ENCODE measurements at regions not wholly inside any gene's neighbourhood (a gene's known extent, or its start where the extent isn't known, plus 50 kb on each side); places are given as distances from the start of the nearest gene placed in this dataset.
A peak's percentile ranks its signal among the peaks of the same experiment; 100 is the strongest.

DNA sequence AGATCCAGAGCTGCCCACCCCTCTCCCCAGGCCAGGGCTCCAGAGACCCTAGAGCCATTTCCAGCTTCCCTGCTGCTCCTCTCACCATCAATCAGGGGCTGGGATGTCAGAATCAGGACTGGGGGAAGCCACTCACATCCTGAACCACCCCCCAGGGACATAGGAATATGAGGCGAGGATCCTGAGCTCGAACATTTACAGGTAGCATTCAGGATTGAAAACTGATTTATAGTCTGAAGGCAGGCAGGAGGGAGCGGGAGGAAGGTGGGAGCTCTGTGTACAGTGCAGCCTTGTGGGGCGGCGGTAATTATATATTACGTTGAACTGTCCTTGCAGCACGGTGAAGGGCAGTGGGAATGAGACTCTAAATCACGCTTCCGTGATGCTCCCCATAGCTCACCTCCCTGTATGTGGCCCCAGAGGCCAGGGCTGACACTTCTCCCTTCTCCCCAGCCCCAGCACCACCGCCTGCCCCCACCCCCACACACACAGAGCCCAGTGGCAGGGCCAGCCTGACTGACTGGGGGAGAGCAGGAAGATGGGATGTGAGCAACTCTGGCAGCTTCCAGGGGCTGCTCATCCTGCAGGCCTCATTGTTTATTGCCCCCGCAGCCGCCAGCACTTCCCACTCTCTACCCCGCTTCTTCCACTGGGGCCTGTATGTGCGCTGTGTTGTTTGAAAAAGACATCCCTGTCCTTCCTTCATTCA is 76.0 kb upstream of the HSPA9 start:
- DNase-seq (ENCODE audit: low spot score), result no peak
- intact Hi-C loops (cut with DNase I), result no loop called here

DNA sequence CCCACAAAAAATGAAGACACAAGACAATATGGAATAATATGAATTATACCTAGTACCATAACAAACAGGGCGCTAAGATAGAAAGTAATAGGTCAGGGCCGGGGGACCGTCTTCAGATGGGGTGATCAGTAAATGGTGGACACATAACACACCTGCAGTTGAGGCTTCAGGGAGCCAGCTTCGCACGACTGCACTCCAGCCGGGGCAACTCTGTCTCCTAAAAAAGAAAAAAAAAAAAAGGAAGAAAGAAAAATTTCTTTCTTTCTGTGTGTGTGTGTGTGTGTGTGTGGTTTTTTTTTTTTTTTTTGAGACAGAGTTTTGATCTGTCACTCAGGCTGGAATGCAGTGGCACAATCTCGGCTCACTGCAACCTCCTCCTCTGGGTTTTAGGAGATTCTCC is 75.0 kb upstream of the HSPA9 start:
- DNase-seq (ENCODE audit: low spot score), result no peak
- intact Hi-C loops (cut with DNase I), result no loop called here

DNA sequence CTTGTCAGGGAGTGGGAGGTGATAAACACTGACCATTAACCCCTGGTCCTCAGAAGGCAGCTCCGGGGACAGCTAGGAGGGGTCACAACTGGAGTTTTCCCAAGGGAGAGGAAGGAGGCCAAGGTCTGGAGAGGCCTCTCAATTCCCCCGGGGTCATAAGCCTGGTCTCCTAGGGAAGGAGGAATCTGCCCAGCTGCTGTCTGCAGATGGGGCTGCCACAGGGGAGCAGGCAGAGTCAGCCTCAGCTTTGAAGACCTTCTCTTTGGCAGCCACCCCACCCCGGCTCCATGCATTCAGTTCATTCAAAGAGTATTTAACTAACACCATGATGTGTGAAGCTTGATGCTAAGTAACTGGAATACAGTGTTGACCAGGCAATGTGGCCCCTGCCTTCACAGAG is 74.6 kb upstream of the HSPA9 start:
- intact Hi-C loops (cut with DNase I), result loop anchor here (5.0 kb wide), 1 partner anchor 283 kb away; no protein-coding TSS in a partner anchor
- DNase-seq (ENCODE audit: low spot score), result no peak

DNA sequence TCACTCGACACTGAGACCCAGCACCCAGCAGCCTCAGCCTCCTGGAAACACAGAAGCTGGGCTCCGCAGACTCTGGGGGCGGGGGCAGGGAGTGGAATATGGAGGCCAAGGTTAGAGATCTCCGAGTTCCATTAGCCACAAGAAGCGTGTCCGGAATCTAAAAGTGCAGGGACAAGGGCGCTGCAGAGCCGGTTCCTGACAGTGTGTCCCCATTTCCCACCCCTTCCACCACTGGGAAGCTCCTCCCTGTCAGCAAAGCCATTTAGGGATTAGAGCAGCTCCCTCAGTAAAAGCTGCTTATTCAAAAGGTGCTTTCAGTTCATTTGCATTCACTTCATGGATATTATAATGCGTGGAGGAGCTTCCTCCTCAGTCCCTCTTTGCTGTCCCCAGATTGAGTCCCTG is 74.1 kb upstream of the HSPA9 start:
- intact Hi-C loops (cut with DNase I), result loop anchor here (5.0 kb wide), 1 partner anchor 283 kb away; no protein-coding TSS in a partner anchor
- peak; percentile 53 for DNase-seq (ENCODE audit: low spot score)

DNA sequence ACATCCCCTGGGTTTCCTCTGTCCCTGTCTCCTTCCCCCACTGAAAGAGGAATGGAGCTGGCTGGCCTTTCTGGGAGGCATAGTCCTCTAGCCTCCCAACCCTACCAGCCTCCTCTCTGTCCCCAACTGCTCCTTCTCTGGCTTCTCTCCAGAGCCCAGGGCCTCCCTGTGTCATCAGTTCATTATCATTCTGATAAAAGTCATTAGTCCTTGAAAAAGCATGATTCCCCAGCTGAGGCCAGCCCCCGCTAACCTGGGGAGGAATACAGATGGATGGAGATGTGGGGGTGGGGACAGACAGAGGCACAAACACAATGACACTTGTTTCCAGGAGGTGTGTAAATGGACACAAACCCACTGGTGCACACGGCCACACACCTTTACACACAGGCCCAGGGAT is 73.6 kb upstream of the HSPA9 start:
- intact Hi-C loops (cut with DNase I), result loop anchor here (5.0 kb wide), 1 partner anchor 283 kb away; no protein-coding TSS in a partner anchor
- DNase-seq (ENCODE audit: low spot score), result peak; percentile 53

DNA sequence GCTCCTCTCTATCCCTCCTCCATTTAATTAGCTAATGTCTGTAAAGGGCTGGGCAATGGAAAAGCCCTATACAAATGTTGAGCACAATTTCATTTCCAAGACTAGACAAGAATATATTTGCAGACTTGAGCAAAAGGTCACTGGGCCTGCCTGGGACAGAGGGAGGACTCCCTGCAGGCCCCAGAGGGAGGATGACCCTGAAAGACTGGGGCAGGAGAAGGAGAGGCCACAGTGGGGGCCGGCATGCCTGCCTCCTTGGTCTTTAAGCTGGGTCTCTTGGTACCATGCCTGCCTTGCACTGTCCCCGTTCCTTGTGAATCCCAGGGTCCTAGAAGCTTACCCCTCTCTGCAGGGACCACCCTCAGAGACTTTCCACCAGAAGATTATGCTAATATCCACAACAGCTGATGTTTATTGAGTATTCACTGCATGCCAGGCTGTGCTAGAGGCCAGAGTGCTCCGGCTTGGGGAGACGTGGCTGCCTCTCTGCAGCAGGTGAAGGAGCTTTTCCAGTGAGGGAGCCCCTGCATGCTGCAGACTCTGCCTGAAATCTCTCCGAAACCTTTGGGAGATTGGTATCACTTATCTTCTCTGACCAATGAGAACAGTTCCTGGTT is 72.7 kb upstream of the HSPA9 start:
- DNase-seq (ENCODE audit: low spot score), result peak; percentile 66
- intact Hi-C loops (cut with DNase I), result loop anchor here (5.0 kb wide), 1 partner anchor 284 kb away; no protein-coding TSS in a partner anchor

DNA sequence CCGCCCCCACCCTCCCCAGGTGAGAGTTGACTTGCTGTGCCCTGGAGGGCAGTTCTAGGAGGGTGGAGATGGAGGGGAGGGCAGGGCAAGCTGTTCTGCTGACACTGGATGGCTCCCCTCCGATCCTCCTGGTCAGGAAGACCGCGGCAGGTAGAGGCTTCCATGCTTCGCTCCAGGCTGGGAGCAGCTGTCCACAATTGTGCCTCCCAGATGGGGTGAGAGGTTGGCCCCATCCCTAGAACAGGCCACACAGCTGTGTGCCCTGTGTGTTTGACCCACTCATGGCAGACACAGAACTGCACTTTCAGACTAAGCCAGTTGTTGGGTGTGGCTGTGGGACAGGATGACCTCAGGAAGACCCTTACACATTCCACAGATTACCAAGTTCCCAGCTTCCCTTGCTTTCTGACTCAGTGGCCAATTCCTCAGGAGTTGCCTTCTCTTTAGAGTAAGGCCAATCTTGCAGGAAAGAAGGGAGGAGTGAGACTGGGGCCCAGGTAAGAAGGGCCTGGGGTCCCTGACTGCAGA is 72.1 kb upstream of the HSPA9 start:
- intact Hi-C loops (cut with DNase I), result loop anchor here (5.0 kb wide), 1 partner anchor 285 kb away; no protein-coding TSS in a partner anchor

DNA sequence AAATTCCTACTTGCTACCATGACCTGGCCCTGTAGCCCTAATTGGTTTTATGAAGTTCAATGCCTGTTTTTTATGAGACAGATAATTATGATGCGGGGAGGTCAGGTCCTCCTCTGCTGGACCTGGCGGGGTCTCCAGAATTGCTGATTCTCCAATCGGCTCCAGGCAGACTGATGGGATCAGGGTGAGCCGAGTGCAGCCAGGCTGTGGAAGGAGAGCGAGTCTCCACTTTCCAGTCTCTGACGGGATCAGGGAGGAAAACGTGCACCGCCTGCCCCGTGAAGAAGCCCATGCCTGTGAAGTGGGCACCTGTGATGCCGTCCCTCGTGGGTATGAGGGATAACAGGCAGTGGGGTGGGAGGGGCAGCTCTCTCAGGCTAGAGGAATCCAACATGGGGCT is 71.5 kb upstream of the HSPA9 start:
- intact Hi-C loops (cut with DNase I), result loop anchor here (5.0 kb wide), 1 partner anchor 286 kb away; no protein-coding TSS in a partner anchor
- DNase-seq (ENCODE audit: low spot score), result no peak

More for the DNA sequence above, 72.1 kb upstream of the HSPA9 start:
- DNase-seq (ENCODE audit: low spot score), result peak; percentile 58

DNA sequence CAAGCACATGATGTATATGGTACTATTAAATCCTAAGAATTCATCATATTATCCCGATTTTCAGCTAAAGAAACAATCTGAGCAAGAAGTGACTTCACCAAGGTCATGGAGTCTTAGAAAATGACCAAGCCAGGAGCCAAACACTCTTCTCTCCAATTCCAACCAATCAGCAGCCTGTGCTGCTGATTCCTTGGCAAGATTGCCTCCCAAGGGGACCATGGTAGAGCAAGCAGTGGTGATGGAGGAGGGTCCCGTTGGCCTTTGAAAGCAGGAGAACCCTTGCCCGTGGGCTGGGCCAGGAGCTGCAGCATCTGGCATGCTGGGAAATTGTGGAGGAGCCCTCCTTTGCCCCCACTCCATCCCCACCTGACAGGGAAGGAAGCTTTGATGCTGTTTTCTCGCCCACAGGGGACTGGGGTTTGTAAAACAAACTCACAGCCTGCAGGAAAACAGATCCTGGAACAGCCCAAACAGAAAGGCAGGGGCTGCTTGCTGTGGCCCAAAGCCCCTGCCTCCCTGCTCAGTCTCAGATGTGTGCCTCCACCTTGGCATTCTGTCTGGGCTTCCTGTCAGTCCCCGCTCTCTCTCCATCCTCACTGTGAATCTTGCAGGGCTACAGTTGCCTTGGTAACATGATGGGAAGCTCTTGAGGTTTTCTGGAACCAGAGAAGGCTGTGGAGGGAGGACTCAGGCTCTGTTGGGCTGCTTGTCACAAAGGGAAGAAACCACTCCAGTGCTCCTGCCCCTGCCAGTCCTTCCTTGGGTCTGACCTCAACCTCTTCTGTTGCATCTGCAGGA is 70.8 kb upstream of the HSPA9 start:
- no peak for DNase-seq (ENCODE audit: low spot score)
- intact Hi-C loops (cut with DNase I), result loop anchor here (5.0 kb wide), 1 partner anchor 286 kb away; no protein-coding TSS in a partner anchor

DNA sequence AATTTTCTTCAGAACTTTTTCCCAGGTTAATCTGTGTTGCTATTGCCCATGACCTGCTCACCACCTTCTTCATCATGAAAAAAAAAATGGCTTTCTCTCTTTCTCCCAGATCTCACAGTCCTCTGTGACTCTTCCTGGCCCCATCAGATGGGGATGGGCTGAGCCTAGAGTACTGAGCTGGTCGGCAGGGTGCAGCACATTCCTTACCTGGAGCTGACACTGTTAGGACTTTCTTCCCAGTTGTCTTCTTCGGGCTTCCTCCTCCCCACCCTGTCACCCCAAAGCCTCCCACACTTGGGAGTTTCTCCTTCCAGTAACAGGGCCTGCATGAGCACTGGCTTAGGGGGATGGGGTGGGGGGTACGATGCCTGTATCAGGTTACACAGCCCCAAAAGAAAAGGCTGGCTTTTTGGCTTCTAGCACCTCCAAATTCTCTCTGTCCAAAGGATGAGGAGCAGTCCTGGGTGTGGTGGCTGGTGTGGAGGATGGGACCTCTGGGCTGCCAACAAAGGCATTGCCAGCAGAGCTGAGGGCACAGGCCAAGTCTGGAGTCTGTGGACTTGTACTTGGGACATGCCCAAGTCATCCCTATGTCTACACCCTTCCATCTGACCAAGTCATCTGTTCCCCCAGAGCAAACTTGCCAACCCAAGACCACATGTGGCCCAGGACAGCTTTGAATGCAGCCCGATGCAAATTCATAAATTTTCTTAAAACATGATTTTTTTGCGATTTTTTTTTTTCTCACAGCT is 68.0 kb upstream of the HSPA9 start:
- intact Hi-C loops (cut with DNase I), result no loop called here
- no peak for DNase-seq (ENCODE audit: low spot score)

DNA sequence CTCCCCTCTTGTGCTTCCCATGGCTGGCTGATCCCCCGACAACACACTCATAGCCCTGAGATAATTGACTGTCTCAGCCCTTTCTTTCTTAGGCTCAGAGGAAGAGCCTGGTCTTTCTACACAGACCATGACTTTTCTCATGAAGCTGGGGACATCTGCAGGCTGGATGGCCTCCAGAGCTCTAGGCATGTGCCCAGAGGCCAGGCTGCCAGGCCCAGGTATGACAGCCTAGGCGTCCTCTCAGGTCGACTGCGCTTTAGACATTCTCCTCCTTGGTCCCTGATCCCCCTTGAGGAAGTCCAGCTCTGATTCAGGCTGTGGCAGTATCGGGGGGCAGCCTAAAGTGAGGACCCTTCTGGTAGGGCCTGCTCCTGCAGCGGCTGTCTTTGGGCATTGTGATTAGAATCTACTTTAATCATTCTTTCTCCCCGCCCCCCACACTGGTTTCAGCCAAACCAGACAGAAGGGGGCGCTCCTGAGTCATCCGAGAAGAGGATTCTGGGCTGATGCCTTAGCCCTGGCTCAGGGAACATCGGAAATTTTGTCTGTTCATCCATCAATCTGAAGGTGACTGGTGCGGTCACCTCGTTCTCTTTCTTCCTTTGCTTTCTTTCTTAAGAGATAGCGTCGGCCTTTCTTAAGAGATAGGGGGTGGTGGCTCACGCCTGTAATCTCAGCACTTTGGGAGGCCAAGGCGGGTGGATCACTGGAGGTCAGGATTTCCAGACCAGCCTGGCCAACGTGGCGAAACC is 66.5 kb upstream of the HSPA9 start:
- intact Hi-C loops (cut with DNase I), result loop anchor here (2.0 kb wide), 1 partner anchor 621 kb away; no protein-coding TSS in a partner anchor
- DNase-seq (ENCODE audit: low spot score), result peak; percentile 81

DNA sequence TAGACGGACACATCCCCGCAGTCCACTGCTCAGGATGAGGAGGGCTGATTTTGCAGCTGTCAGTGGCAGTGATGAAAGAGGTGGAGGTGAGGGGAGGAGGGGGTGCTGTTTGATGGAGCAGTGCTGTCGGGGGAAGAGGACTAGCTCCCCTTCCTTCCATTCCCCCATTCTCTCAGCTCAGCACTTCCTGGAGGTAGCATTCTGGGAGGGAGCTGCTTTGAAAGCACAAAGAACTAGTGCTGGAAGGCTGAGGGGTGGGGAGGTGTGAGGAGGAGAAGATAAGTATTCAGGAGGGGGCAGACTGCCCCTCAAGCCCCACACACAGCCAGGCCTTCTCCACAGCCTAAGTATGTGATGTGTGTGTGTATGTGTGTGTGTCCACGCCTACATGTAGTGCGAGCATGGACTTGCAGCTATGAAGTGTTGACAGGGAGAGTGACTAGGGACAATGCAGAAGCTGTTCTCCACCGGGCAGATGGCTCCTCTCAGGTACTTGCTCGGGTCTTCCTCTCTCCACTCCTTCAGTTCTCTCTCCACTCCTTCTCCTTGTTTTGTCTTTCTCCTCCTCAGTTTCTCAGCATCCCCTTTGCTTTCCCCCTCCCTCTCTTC is 65.5 kb upstream of the HSPA9 start:
- DNase-seq (ENCODE audit: low spot score), result peak; percentile 65
- intact Hi-C loops (cut with DNase I), result loop anchor here (2.0 kb wide), 1 partner anchor 622 kb away; no protein-coding TSS in a partner anchor

DNA sequence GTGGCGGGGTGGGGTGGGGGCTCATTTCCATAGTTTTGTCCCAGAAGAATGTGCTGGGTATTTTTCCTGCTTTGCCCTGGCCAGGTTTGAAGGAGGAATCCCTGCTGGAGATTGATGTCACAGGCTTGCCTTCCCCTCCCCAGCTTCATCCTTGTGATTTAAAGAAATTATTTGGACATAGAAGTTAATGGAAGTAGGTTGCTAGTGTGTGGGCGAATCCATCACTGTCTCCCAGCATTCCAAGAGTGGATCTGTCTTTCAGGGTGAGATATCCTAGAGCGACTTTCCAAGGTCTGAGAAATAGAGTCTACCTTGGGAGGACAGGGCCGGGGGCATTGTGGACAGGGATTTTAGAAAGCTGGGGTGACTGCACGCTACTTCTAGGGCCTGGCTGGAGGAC is 64.9 kb upstream of the HSPA9 start:
- intact Hi-C loops (cut with DNase I), result loop anchor here (2.0 kb wide), 1 partner anchor 623 kb away; no protein-coding TSS in a partner anchor
- no peak for DNase-seq (ENCODE audit: low spot score)

DNA sequence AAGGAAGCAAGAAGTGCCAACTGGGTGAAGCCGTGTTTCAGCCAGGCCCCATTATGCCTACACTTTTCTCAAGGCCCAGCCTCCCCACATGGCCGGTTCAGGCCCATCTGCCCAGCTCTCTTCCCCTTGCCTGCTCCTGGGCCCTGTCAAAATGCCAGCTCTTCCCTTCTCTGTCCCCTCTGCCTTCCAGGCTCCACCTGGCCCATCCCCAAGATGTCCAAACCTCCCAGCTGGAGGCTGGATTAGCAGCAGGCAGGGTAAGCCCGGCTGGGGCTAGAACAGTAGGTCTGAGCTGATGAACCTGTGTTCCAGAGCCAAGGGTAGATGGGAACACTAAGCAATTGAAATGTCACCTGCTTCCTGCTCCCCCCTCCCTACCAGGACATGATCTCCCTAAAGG is 64.1 kb upstream of the HSPA9 start:
- DNase-seq (ENCODE audit: low spot score), result no peak
- intact Hi-C loops (cut with DNase I), result loop anchor here (5.0 kb wide), 1 partner anchor 62 kb away; the partner anchor contains the start of gene HSPA9

DNA sequence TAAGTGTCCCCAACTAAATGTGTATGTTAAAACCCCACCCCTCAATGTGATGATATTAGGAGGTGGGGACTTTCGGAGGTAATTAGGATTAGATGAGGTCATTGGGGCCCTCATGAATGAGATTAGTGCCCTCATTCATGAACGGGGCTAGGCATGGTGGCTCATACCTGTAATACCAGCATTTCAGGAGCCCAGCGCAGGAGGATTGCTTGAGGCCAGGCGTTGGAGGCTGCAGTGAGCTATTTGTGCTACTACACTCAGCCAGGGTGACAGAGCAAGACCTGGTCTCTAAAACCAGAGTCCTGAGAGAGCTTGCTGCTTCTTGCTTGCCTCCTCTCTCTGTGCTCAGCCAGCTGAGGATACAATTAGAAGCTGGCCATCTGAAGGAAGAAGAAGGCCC is 62.1 kb upstream of the HSPA9 start:
- no peak for DNase-seq (ENCODE audit: low spot score)
- intact Hi-C loops (cut with DNase I), result loop anchor here (5.0 kb wide), 1 partner anchor 60 kb away; the partner anchor contains the start of gene HSPA9

DNA sequence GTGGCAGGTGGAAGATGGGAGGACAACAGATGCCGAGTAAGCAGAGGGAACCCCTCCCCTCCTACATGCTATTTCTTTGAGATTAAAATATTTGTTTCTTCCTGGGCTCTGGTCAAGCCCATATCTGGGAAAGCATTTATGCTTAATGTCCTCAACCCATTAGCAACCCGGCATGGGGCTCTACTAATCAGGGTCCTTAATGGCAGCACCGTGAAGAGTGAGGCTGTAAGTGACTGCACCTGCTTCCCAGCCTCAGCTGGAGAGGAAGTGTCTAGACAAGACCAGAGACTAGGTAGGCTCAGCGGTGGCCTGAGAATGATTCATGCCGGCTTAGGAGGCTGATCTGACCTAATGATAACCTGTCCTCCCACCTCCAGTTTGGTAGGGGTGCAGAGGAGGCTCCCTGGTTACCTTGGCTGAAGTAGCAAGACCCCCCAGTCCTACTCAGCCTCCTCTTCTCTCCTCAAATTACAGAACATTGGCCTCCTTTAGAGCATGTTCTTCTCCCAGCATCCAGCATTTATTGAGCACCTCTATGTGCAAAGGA is 61.3 kb upstream of the HSPA9 start:
- peak; percentile 38 for DNase-seq (ENCODE audit: low spot score)
- intact Hi-C loops (cut with DNase I), result loop anchor here (5.0 kb wide), 1 partner anchor 59 kb away; the partner anchor contains the start of gene HSPA9

DNA sequence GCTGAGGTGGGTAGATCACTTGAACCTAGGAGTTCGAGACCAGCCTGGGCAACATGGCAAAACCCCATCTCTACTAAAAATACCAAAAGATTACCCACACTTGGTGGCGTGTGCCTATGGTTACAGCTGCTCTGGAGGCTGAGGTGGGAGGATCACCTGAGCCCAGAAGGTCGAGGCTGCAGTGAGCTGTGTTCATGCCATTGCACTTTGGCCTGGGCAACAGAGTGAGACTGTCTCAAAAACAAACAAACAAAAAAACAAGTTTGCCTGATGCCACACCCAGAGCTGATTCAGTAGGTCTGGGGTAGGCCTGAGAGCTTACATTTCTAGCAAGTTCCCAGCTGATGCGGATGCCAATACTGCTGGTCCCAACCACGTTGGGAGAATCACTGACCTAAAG is 60.5 kb upstream of the HSPA9 start:
- DNase-seq (ENCODE audit: low spot score), result no peak
- intact Hi-C loops (cut with DNase I), result loop anchor here (5.0 kb wide), 1 partner anchor 58 kb away; the partner anchor contains the start of gene HSPA9
